ENCODE measurements at regions not wholly inside any gene's neighbourhood (a gene's known extent, or its start where the extent isn't known, plus 50 kb on each side); places are given as distances from the start of the nearest gene placed in this dataset.
A peak's percentile ranks its signal among the peaks of the same experiment; 100 is the strongest.

- intact Hi-C loops (cut with DNase I; ENCODE audit: low total_unique reads): no loop called here
Measured at GRCh38 chr3:178450476-178450875, 85.8 kb upstream of the KCNMB2 start.

GRCh38 chr3:178451799-178452198, 84.4 kb upstream of the KCNMB2 start:
- Histone ChIP-seq H3K27me3 (no peaks in the 10 kb centered on the region), H3K9me3 (no peaks in the 10 kb centered on the region), H3K4me3 (no peak overlapping the region), H3K4me1 (peaks cover 0 to 25% (median 15%) of the 10 kb centered on the region in 4 donors), H3K36me3 (no peaks in the 10 kb centered on the region), H3K27ac (no peak overlapping the region)
- no peak for DNase-seq
- intact Hi-C loops (cut with DNase I; ENCODE audit: low total_unique reads): no loop called here
- no peak for TF ChIP-seq CTCF (IDR thresholded peaks at IDR 0.05)

More at GRCh38 chr3:178450476-178450875, 85.8 kb upstream of the KCNMB2 start:
- no peaks in the 10 kb centered on the region for H3K27me3 ChIP-seq
- DNase-seq: no peak
- TF ChIP-seq CTCF (IDR thresholded peaks at IDR 0.05): no peak
- H3K4me1 ChIP-seq: peaks cover 0 to 14% (median 10%) of the 10 kb centered on the region in 4 donors
- H3K36me3 ChIP-seq: no peaks in the 10 kb centered on the region
- no peaks in the 10 kb centered on the region for H3K9me3 ChIP-seq
- H3K4me3 ChIP-seq: no peak overlapping the region
- no peak overlapping the region for H3K27ac ChIP-seq

- no peak overlapping the region for H3K4me3 ChIP-seq
Measured at GRCh38 chr3:178454726-178455125, 81.5 kb upstream of the KCNMB2 start.

GRCh38 chr3:178455226-178455625, 81.0 kb upstream of the KCNMB2 start:
- DNase-seq: no peak
- H3K4me3 ChIP-seq: no peak overlapping the region
- TF ChIP-seq CTCF (IDR thresholded peaks at IDR 0.05): no peak
- no peaks in the 10 kb centered on the region for H3K36me3 ChIP-seq
- H3K27ac ChIP-seq: peak overlapping the region in 1 of 2 donors; percentile 10
- H3K4me1 ChIP-seq: peaks cover 0 to 28% (median 15%) of the 10 kb centered on the region in 4 donors
- H3K27me3 ChIP-seq: no peaks in the 10 kb centered on the region
- intact Hi-C loops (cut with DNase I; ENCODE audit: low total_unique reads): no loop called here
- no peaks in the 10 kb centered on the region for H3K9me3 ChIP-seq

More at GRCh38 chr3:178454726-178455125, 81.5 kb upstream of the KCNMB2 start:
- H3K27ac ChIP-seq: peak overlapping the region; percentile 10 to 14
- H3K4me1 ChIP-seq: peaks cover 0 to 28% (median 15%) of the 10 kb centered on the region in 4 donors
- no peaks in the 10 kb centered on the region for H3K27me3 ChIP-seq
- intact Hi-C loops (cut with DNase I; ENCODE audit: low total_unique reads): no loop called here
- peak; percentile 52 to 68 for DNase-seq
- no peaks in the 10 kb centered on the region for H3K9me3 ChIP-seq
- no peaks in the 10 kb centered on the region for H3K36me3 ChIP-seq
- no peak for TF ChIP-seq CTCF (IDR thresholded peaks at IDR 0.05)

GRCh38 chr3:178455946-178456345, 80.3 kb upstream of the KCNMB2 start:
- no peak for TF ChIP-seq CTCF (IDR thresholded peaks at IDR 0.05)
- intact Hi-C loops (cut with DNase I; ENCODE audit: low total_unique reads): no loop called here
- no peak overlapping the region for H3K27ac ChIP-seq

More at GRCh38 chr3:178455946-178456345, 80.3 kb upstream of the KCNMB2 start:
- no peak overlapping the region for H3K4me3 ChIP-seq
- H3K9me3 ChIP-seq: no peaks in the 10 kb centered on the region
- no peaks in the 10 kb centered on the region for H3K27me3 ChIP-seq
- peaks cover 0 to 28% (median 15%) of the 10 kb centered on the region in 4 donors for H3K4me1 ChIP-seq
- H3K36me3 ChIP-seq: no peaks in the 10 kb centered on the region
- no peak for DNase-seq
